Mesenchymal stem cell (in vitro differentiated cells and primary cell): ENCODE measurements at regions not wholly inside any gene's neighbourhood (a gene's known extent, or its start where the extent isn't known, plus 50 kb on each side); places are given as distances from the start of the nearest gene placed in this dataset. TPM values are rescaled to one million over a fixed set of nuclear protein-coding genes. Genes with fewer than 3 reads are reported as not detected.

Experiments
- DNase-seq: peaks from one replicate; pipeline ENCODE4 v3.0.0-alpha.2; 2013
- H2AFZ ChIP-seq: one replicate; pipeline ENCODE4 v1.6.1; 2013; ENCODE audit warnings: low read depth, mild to moderate bottlenecking, control low read depth, inconsistent platforms, low read length, moderate library complexity
- H2AK5ac ChIP-seq: 2 replicates; pipeline ENCODE4 v1.6.1; 2013; ENCODE audit warnings: low read length, moderate library complexity, mild to moderate bottlenecking, inconsistent platforms; ENCODE audit not compliant: severe bottlenecking
- H2BK120ac ChIP-seq: one replicate; pipeline ENCODE4 v1.6.1; 2013; ENCODE audit warnings: low read depth, mild to moderate bottlenecking, inconsistent platforms, low read length, moderate library complexity
- H2BK12ac ChIP-seq, 2 experiments: one replicate each; pipeline ENCODE4 v1.6.1; 2013; ENCODE audit warnings: inconsistent platforms in 2 of 2, low read length in 2 of 2, mild to moderate bottlenecking in 2 of 2, moderate library complexity in 2 of 2, control low read depth in 1 of 2
- H2BK15ac ChIP-seq: one replicate; pipeline ENCODE4 v1.6.1; 2013; ENCODE audit warnings: mild to moderate bottlenecking, low read depth, inconsistent platforms; ENCODE audit not compliant: poor library complexity, severe bottlenecking
- H2BK5ac ChIP-seq: 2 replicates; pipeline ENCODE4 v1.6.1; 2013; ENCODE audit warnings: low read depth, mild to moderate bottlenecking, low read length, control low read depth, inconsistent platforms; ENCODE audit not compliant: poor library complexity, severe bottlenecking
- H3K14ac ChIP-seq, 2 experiments: one replicate each; pipeline ENCODE4 v1.6.1; 2013; ENCODE audit warnings: inconsistent platforms in 2 of 2, low read length in 2 of 2, control low read depth in 1 of 2, mild to moderate bottlenecking in 1 of 2, moderate library complexity in 1 of 2
- H3K18ac ChIP-seq, 2 experiments: one replicate each; pipeline ENCODE4 v1.6.1; 2013; ENCODE audit warnings: inconsistent platforms in 2 of 2, low read length in 2 of 2, control low read depth in 1 of 2, low read depth in 1 of 2, mild to moderate bottlenecking in 1 of 2
- H3K23ac ChIP-seq, 2 experiments: one replicate each; pipeline ENCODE4 v1.6.1; 2013; ENCODE audit warnings: inconsistent platforms in 2 of 2, low read length in 2 of 2, mild to moderate bottlenecking in 2 of 2, moderate library complexity in 2 of 2, control low read depth in 1 of 2
- H3K27ac ChIP-seq: 2 replicates; pipeline ENCODE4 v1.5.1; 2013; ENCODE audit warnings: mild to moderate bottlenecking, moderate library complexity, low read length, control low read depth, inconsistent platforms; ENCODE audit not compliant: poor library complexity, severe bottlenecking
- H3K27me3 ChIP-seq, 2 experiments: 2 replicates each; pipeline versions ENCODE4 v1.6.1 to v1.7.0; 2013; ENCODE audit warnings: low read length in 2 of 2, mild to moderate bottlenecking in 2 of 2, moderate library complexity in 2 of 2, control low read depth in 1 of 2, inconsistent platforms in 1 of 2; ENCODE audit not compliant: control insufficient read depth in 1 of 2, insufficient read depth in 1 of 2
- H3K36me3 ChIP-seq, 2 experiments: 2 replicates each; pipeline versions ENCODE4 v1.6.1 to v1.7.0; 2013; ENCODE audit warnings: low read length in 2 of 2, control low read depth in 1 of 2, inconsistent platforms in 1 of 2, low read depth in 1 of 2, mild to moderate bottlenecking in 1 of 2; ENCODE audit not compliant: insufficient read depth in 2 of 2, control insufficient read depth in 1 of 2
- H3K4ac ChIP-seq, 2 experiments: one replicate each; pipeline ENCODE4 v1.6.1; 2013; ENCODE audit warnings: inconsistent platforms in 2 of 2, low read length in 2 of 2, mild to moderate bottlenecking in 2 of 2, moderate library complexity in 2 of 2, control low read depth in 1 of 2, low read depth in 1 of 2
- H3K4me1 ChIP-seq: 2 replicates; pipeline ENCODE4 v1.6.1; 2013; ENCODE audit warnings: low read depth, low read length, control low read depth; ENCODE audit not compliant: control insufficient read depth, insufficient read depth
- H3K4me2 ChIP-seq: 2 replicates; pipeline ENCODE4 v1.6.1; 2013; ENCODE audit warnings: low read length, mild to moderate bottlenecking, inconsistent platforms; ENCODE audit not compliant: poor library complexity, severe bottlenecking
- H3K4me3 ChIP-seq, 2 experiments: 2 replicates each; pipeline versions ENCODE4 v1.5.1 to v1.7.0; 2013; ENCODE audit warnings: low read length in 2 of 2, mild to moderate bottlenecking in 2 of 2, control low read depth in 1 of 2, low read depth in 1 of 2; ENCODE audit not compliant: insufficient read depth in 1 of 2
- H3K79me1 ChIP-seq: replicated peaks from 2 replicates; pipeline ENCODE4 v1.6.1; 2013; ENCODE audit warnings: mild to moderate bottlenecking, control low read depth, low read length, inconsistent platforms; ENCODE audit not compliant: poor library complexity, severe bottlenecking
- H3K9ac ChIP-seq: 2 replicates; pipeline ENCODE4 v1.7.0; 2013; ENCODE audit warnings: mild to moderate bottlenecking, low read length, moderate library complexity
- H3K9me3 ChIP-seq: 2 replicates; pipeline ENCODE4 v1.7.0; 2013; ENCODE audit warnings: mild to moderate bottlenecking, low read length; ENCODE audit not compliant: control insufficient read depth
- H4K8ac ChIP-seq: one replicate; pipeline ENCODE4 v1.6.1; 2013; ENCODE audit warnings: inconsistent platforms, mild to moderate bottlenecking, low read length, moderate library complexity
- H4K91ac ChIP-seq: one replicate; pipeline ENCODE4 v1.6.1; 2013; ENCODE audit warnings: mild to moderate bottlenecking, low read length, inconsistent platforms
- WGBS: methylation state at CpG from one replicate; pipeline ENCODE4 v1.1.7; 2013; ENCODE audit warnings: mixed read lengths; 5-methylcytosine and 5-hydroxymethylcytosine counted together
- small RNA-seq: library from polyadenylated mRNA; stranded (forward); fragments of <200 nt; extraction: miRNeasy Mini kit (QIAGEN cat#:217004); gene quantifications from one replicate; pipeline ENCODE3, GENCODE V24; 2013; ENCODE audit warnings: low read depth

DNA sequence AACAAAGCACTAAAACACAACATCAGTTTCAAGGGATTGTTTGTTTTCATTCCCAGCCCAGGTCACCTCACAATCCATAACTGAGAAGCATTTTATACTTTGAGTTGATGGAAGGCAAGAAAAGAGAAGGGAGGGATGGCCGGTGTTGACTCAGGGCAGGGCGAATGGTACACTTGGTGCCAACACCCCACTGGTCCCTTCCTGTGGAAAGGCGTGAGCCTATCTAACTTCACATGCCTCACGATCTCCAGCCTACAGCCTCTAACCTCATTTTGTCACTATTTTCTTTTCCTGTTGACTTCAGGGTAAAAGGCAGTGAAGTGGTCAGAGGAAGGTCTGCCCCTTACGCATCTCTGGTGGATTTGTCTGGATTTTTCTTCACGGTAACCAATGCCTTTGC is 53.5 kb upstream of the SASH1 start:
- Histone ChIP-seq H3K9ac (no peak overlapping the region), H2AFZ (no peak overlapping the region), H2AK5ac (no peak overlapping the region), H3K36me3 (peaks cover 0 to 34% of the 10 kb centered on the region in 2 experiments), H4K91ac (no peak overlapping the region), H2BK12ac (no peak overlapping the region), H3K4me3 (no peak overlapping the region), H3K23ac (no peak overlapping the region), H3K4me2 (no peak overlapping the region), H3K9me3 (no peaks in the 10 kb centered on the region), H2BK120ac (peak overlapping the region; percentile 61), H3K27ac (no peak overlapping the region), H3K4me1 (no peaks in the 10 kb centered on the region), H3K4ac (no peak overlapping the region), H3K79me1 (peaks cover 2% of the 10 kb centered on the region), H2BK5ac (no peak overlapping the region), H4K8ac (peak overlapping the region; percentile 1), H3K14ac (no peak overlapping the region), H3K18ac (peak overlapping the region in 1 of 2 experiments; percentile 37), H2BK15ac (no peak overlapping the region), H3K27me3 (no peaks in the 10 kb centered on the region)
- WGBS: 98% methylated on average over 2 of the region's 6 CpGs
- no peak for DNase-seq

- no peak overlapping the region for H2BK120ac ChIP-seq
- H3K36me3 ChIP-seq: peaks cover 0 to 48% of the 10 kb centered on the region in 2 experiments
- H3K4ac ChIP-seq: no peak overlapping the region
- no peaks in the 10 kb centered on the region for H3K9me3 ChIP-seq
- H3K27me3 ChIP-seq: no peaks in the 10 kb centered on the region
- no peak overlapping the region for H3K18ac ChIP-seq
- no peak overlapping the region for H2BK15ac ChIP-seq
- H2BK12ac ChIP-seq: no peak overlapping the region
- H3K27ac ChIP-seq: no peak overlapping the region
- H3K14ac ChIP-seq: no peak overlapping the region
- 32% methylated on average over 1 of the region's 1 CpG for WGBS
- H4K8ac ChIP-seq: no peak overlapping the region
- H3K4me3 ChIP-seq: no peak overlapping the region
- no peak overlapping the region for H3K4me2 ChIP-seq
- H3K79me1 ChIP-seq: peaks cover 2% of the 10 kb centered on the region
- peak overlapping the region; percentile 12 for H3K9ac ChIP-seq
- no peak overlapping the region for H2AK5ac ChIP-seq
- peaks cover 2% of the 10 kb centered on the region for H3K4me1 ChIP-seq
- H2BK5ac ChIP-seq: no peak overlapping the region
- no peak overlapping the region for H3K23ac ChIP-seq
- no peak overlapping the region for H4K91ac ChIP-seq
- no peak for DNase-seq
- no peak overlapping the region for H2AFZ ChIP-seq
Observed at GRCh38 chr6:148291876-148292275, 50.8 kb upstream of the SASH1 start.

Small RNA genes in the stretch of these regions (small RNA-seq; reads per million reads assigned to genes)
- gene RNU6-1222P: not detected
